NCI-H2227 (cell line): ENCODE measurements at regions not wholly inside any gene's neighbourhood (a gene's known extent, or its start where the extent isn't known, plus 50 kb on each side); places are given as distances from the start of the nearest gene placed in this dataset.
"Not testable (repeated sequence)": the region's sequence is repeated elsewhere in the genome, so short reads cannot be mapped to it uniquely, and the experiment has no call there.

Experiments
- DNase-seq: peaks from one replicate; lab custom pipeline; 2025; ENCODE audit not compliant: unreplicated experiment; lab: John Stamatoyannopoulos, UW

GRCh38 chr5:36739751-36740221 is 133.4 kb downstream of the SLC1A3 start:
- DNase-seq, result peak; percentile 49

- no peak for DNase-seq
These were observed 134.0 kb downstream of the SLC1A3 start for GRCh38 chr5:36740259-36740898.

- no peak for DNase-seq
These were observed 134.7 kb downstream of the SLC1A3 start for GRCh38 chr5:36741128-36741527.

GRCh38 chr5:36743891-36744772 is 132.4 kb upstream of the NIPBL start:
- no peak for DNase-seq

- DNase-seq, result peak; percentile 69
These were observed 131.6 kb upstream of the NIPBL start for GRCh38 chr5:36744773-36745589.

- DNase-seq, result not testable (repeated sequence)
These were observed 128.8 kb upstream of the NIPBL start for GRCh38 chr5:36747794-36748193.

GRCh38 chr5:36751886-36752285 is 124.7 kb upstream of the NIPBL start:
- no peak for DNase-seq

- no peak for DNase-seq
These were observed 121.2 kb upstream of the NIPBL start for GRCh38 chr5:36755342-36755741.

GRCh38 chr5:36755920-36756488 is 120.6 kb upstream of the NIPBL start:
- no peak for DNase-seq

GRCh38 chr5:36756848-36757247 is 119.7 kb upstream of the NIPBL start:
- DNase-seq, result no peak

GRCh38 chr5:36759117-36759516 is 117.5 kb upstream of the NIPBL start:
- no peak for DNase-seq

- no peak for DNase-seq
These were observed 113.1 kb upstream of the NIPBL start for GRCh38 chr5:36763454-36763853.

GRCh38 chr5:36765876-36766275 is 110.7 kb upstream of the NIPBL start:
- DNase-seq, result no peak

GRCh38 chr5:36766981-36767380 is 109.6 kb upstream of the NIPBL start:
- DNase-seq, result no peak

- no peak for DNase-seq
These were observed 108.1 kb upstream of the NIPBL start for GRCh38 chr5:36768450-36768849.

GRCh38 chr5:36769129-36769770 is 107.3 kb upstream of the NIPBL start:
- DNase-seq, result no peak

GRCh38 chr5:36770125-36770524 is 106.4 kb upstream of the NIPBL start:
- DNase-seq, result no peak

GRCh38 chr5:36772276-36773140 is 104.1 kb upstream of the NIPBL start:
- no peak for DNase-seq

- peak; percentile 26 for DNase-seq
These were observed 99.3 kb upstream of the NIPBL start for GRCh38 chr5:36777105-36777757.
